ENCODE measurements at regions not wholly inside any gene's neighbourhood (a gene's known extent, or its start where the extent isn't known, plus 50 kb on each side); places are given as distances from the start of the nearest gene placed in this dataset.

DNA sequence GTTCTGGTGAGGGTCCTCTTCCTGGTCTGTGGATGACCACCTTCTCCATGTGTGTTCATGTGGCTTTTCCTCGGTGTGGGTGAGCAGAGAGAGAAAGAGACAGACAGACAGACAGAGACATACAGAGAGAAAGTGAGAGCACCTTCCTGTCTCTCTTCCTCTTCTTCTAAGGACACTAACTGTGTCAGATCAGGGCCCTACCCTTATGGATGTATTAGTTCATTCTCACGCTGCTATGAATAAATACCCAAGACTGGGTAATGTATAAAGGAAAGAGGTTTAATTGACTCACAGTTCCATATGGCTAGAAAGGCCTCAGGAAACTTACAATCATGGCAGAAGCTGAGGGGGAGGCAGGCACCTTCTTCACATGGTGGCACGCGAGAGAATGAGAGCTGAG, 131.5 kb upstream of the ZNF648 start:
- no TSS peak for BruUV-seq (replicated peaks)
- CTCF ChIA-PET (ENCODE audit: low intra/inter-chr PET ratio), result no interaction called here
- TF ChIP-seq, protein P1, sequence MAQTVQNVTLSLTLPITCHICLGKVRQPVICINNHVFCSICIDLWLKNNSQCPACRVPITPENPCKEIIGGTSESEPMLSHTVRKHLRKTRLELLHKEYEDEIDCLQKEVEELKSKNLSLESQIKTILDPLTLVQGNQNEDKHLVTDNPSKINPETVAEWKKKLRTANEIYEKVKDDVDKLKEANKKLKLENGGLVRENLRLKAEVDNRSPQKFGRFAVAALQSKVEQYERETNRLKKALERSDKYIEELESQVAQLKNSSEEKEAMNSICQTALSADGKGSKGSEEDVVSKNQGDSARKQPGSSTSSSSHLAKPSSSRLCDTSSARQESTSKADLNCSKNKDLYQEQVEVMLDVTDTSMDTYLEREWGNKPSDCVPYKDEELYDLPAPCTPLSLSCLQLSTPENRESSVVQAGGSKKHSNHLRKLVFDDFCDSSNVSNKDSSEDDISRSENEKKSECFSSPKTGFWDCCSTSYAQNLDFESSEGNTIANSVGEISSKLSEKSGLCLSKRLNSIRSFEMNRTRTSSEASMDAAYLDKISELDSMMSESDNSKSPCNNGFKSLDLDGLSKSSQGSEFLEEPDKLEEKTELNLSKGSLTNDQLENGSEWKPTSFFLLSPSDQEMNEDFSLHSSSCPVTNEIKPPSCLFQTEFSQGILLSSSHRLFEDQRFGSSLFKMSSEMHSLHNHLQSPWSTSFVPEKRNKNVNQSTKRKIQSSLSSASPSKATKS (CRISPR knock-in tag; IDR thresholded peaks at IDR 0.05), result no peak
- TF ChIP-seq, protein P2, sequence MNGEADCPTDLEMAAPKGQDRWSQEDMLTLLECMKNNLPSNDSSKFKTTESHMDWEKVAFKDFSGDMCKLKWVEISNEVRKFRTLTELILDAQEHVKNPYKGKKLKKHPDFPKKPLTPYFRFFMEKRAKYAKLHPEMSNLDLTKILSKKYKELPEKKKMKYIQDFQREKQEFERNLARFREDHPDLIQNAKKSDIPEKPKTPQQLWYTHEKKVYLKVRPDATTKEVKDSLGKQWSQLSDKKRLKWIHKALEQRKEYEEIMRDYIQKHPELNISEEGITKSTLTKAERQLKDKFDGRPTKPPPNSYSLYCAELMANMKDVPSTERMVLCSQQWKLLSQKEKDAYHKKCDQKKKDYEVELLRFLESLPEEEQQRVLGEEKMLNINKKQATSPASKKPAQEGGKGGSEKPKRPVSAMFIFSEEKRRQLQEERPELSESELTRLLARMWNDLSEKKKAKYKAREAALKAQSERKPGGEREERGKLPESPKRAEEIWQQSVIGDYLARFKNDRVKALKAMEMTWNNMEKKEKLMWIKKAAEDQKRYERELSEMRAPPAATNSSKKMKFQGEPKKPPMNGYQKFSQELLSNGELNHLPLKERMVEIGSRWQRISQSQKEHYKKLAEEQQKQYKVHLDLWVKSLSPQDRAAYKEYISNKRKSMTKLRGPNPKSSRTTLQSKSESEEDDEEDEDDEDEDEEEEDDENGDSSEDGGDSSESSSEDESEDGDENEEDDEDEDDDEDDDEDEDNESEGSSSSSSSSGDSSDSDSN (IDR thresholded peaks at IDR 0.05; ENCODE audit: borderline replicate concordance in 1 of 2, low read depth in 2 of 2, low read length in 2 of 2), result no peak
- no peak for TF ChIP-seq NFRKB (IDR thresholded peaks at IDR 0.05; ENCODE audit: low read depth)
- TF ChIP-seq CHD4 (IDR thresholded peaks at IDR 0.05; ENCODE audit: insufficient read depth, insufficient replicate concordance, low read depth, low read length, poor library complexity, severe bottlenecking), result no peak
- no peak for TF ChIP-seq NFXL1 (CRISPR knock-in tag; IDR thresholded peaks at IDR 0.05)
- no peak for TF ChIP-seq ARNT (IDR thresholded peaks at IDR 0.05)
- no peak for TF ChIP-seq PTRF (tag; IDR thresholded peaks at IDR 0.05)
- TF ChIP-seq MEF2A (IDR thresholded peaks at IDR 0.05; ENCODE audit: control insufficient read depth, low read depth, low read length), result no peak
- TF ChIP-seq, protein P3, sequence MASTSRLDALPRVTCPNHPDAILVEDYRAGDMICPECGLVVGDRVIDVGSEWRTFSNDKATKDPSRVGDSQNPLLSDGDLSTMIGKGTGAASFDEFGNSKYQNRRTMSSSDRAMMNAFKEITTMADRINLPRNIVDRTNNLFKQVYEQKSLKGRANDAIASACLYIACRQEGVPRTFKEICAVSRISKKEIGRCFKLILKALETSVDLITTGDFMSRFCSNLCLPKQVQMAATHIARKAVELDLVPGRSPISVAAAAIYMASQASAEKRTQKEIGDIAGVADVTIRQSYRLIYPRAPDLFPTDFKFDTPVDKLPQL (IDR thresholded peaks at IDR 0.05; ENCODE audit: extremely low read depth, insufficient read length), result no peak
- TF ChIP-seq, protein P4, sequence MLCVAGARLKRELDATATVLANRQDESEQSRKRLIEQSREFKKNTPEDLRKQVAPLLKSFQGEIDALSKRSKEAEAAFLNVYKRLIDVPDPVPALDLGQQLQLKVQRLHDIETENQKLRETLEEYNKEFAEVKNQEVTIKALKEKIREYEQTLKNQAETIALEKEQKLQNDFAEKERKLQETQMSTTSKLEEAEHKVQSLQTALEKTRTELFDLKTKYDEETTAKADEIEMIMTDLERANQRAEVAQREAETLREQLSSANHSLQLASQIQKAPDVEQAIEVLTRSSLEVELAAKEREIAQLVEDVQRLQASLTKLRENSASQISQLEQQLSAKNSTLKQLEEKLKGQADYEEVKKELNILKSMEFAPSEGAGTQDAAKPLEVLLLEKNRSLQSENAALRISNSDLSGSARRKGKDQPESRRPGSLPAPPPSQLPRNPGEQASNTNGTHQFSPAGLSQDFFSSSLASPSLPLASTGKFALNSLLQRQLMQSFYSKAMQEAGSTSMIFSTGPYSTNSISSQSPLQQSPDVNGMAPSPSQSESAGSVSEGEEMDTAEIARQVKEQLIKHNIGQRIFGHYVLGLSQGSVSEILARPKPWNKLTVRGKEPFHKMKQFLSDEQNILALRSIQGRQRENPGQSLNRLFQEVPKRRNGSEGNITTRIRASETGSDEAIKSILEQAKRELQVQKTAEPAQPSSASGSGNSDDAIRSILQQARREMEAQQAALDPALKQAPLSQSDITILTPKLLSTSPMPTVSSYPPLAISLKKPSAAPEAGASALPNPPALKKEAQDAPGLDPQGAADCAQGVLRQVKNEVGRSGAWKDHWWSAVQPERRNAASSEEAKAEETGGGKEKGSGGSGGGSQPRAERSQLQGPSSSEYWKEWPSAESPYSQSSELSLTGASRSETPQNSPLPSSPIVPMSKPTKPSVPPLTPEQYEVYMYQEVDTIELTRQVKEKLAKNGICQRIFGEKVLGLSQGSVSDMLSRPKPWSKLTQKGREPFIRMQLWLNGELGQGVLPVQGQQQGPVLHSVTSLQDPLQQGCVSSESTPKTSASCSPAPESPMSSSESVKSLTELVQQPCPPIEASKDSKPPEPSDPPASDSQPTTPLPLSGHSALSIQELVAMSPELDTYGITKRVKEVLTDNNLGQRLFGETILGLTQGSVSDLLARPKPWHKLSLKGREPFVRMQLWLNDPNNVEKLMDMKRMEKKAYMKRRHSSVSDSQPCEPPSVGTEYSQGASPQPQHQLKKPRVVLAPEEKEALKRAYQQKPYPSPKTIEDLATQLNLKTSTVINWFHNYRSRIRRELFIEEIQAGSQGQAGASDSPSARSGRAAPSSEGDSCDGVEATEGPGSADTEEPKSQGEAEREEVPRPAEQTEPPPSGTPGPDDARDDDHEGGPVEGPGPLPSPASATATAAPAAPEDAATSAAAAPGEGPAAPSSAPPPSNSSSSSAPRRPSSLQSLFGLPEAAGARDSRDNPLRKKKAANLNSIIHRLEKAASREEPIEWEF (CRISPR knock-in tag; IDR thresholded peaks at IDR 0.05), result no peak

More for the DNA sequence above, 131.5 kb upstream of the ZNF648 start:
- Histone ChIP-seq H3K9me3 (replicated peaks; ENCODE audit: control insufficient read depth, insufficient read depth, low read depth, low read length) (no peaks in the 10 kb centered on the region), H3K36me3 (ENCODE audit: control insufficient read depth, insufficient read depth, low read length) (no peaks in the 10 kb centered on the region), H3K27me3 (ENCODE audit: control insufficient read depth in 2 of 2, insufficient read depth in 2 of 2, low read length in 2 of 2) (peaks cover 5 to 6% of the 10 kb centered on the region in 2 experiments; a peak in 3 of 5 replicates), H3K4me2 (ENCODE audit: insufficient read depth, low read length) (no peak overlapping the region), H3K4me1 (replicated peaks in 1 of 2; ENCODE audit: control insufficient read depth in 2 of 2, insufficient read depth in 2 of 2, low read length in 2 of 2) (peaks cover 0 to 4% of the 10 kb centered on the region in 2 experiments; a peak in 1 of 5 replicates), H3K9ac (ENCODE audit: insufficient read depth in 1 of 2, low read depth in 2 of 2, low read length in 2 of 2) (no peak overlapping the region), H3K9me1 (ENCODE audit: control insufficient read depth, insufficient read depth, low read length) (no peaks in the 10 kb centered on the region), H4K20me1 (replicated peaks; ENCODE audit: control insufficient read depth, insufficient read depth, low read length) (no peaks in the 10 kb centered on the region), H3K79me2 (ENCODE audit: control insufficient read depth, insufficient read depth, low read length) (no peaks in the 10 kb centered on the region), H3K27ac (ENCODE audit: extremely low read depth, low read depth, low read length) (no peak overlapping the region), H2AFZ (ENCODE audit: low read depth, low read length) (no peak overlapping the region), H3K4me3 (no peak overlapping the region)
- DNase-seq (ENCODE audit: extremely low read depth in 1 of 4, low spot score in 3 of 4), result no peak
- no peak for ATAC-seq
- POLR2A ChIA-PET, result interaction anchor here (0.9 to 3.5 kb wide), 3 partner anchors 10 to 44 kb away, joined by 4 to 18 read pairs (median 6); no protein-coding TSS in a partner anchor
- WGBS (ENCODE audit: insufficient coverage, low coverage, missing lambda C conversion rate), result 38% methylated on average over 4 of the region's 4 CpGs
- in situ Hi-C loops (cut with MboI), result no loop called here
- intact Hi-C loops (cut with micrococcal nuclease), result no loop called here
- FAIRE-seq, result no peak

All from K562 (cell line).